HCT116 (cell line): ENCODE measurements at regions not wholly inside any gene's neighbourhood (a gene's known extent, or its start where the extent isn't known, plus 50 kb on each side); places are given as distances from the start of the nearest gene placed in this dataset.

Experiments used
- CTCF ChIP-seq, 3 experiments: fragments of 200-600 bp in 1 of 3; sonication (generic) in 1 of 3; IDR thresholded peaks in 2 of 3; conservative IDR thresholded peaks in 1 of 3; 2 replicates each; pipeline ENCODE4 v1.5.1; 2012 to 2017; ENCODE audit warnings: low read depth in 2 of 3, low read length in 2 of 3, antibody characterized with exemption in 1 of 3, borderline replicate concordance in 1 of 3, control low read depth in 1 of 3, mild to moderate bottlenecking in 1 of 3, mixed read lengths in 1 of 3, mixed run types in 1 of 3, moderate library complexity in 1 of 3; ENCODE audit not compliant: insufficient read depth in 1 of 3
- EZH2 ChIP-seq: fragments of 200-600 bp; sonication (generic); IDR thresholded peaks from 2 replicates; pipeline ENCODE4 v1.6.1; 2017; ENCODE audit warnings: antibody characterized with exemption, mixed run types
- MAX ChIP-seq: IDR thresholded peaks from 2 replicates; pipeline ENCODE4 v1.6.1; 2012
- POLR2A ChIP-seq: IDR thresholded peaks from 2 replicates; pipeline ENCODE4 v1.7.0; 2011; ENCODE audit warnings: borderline replicate concordance; ENCODE audit not compliant: insufficient read depth, insufficient read length; ENCODE audit errors: extremely low read depth
- POLR2AphosphoS5 ChIP-seq: IDR thresholded peaks from 2 replicates; pipeline ENCODE4 v1.6.1; 2011; ENCODE audit warnings: mild to moderate bottlenecking, low read depth, low read length, moderate library complexity
- RAD21 ChIP-seq: IDR thresholded peaks from 2 replicates; pipeline ENCODE4 v1.6.1; 2012; ENCODE audit warnings: low read depth, mild to moderate bottlenecking
- REST ChIP-seq: IDR thresholded peaks from 2 replicates; pipeline ENCODE4 v1.6.1; 2012; ENCODE audit warnings: low read depth
- SIN3A ChIP-seq: IDR thresholded peaks from 2 replicates; pipeline ENCODE4 v1.6.1; 2012; ENCODE audit warnings: low read depth
- YY1 ChIP-seq: IDR thresholded peaks from 2 replicates; pipeline ENCODE4 v1.6.1; 2011; ENCODE audit warnings: low read length, low read depth, moderate library complexity, mild to moderate bottlenecking; ENCODE audit not compliant: insufficient replicate concordance; ENCODE audit errors: extremely low read depth
- ZFX ChIP-seq: fragments of 450-650 bp; IDR thresholded peaks from 2 replicates; pipeline ENCODE4 v1.6.1; 2017

- TF ChIP-seq REST = no peak
- TF ChIP-seq YY1 = no peak
- TF ChIP-seq POLR2AphosphoS5 = no peak
- no peak for TF ChIP-seq RAD21
- TF ChIP-seq CTCF (IDR thresholded peaks at IDR 0.05 in 2 of 3, conservative IDR thresholded peaks at IDR 0.05 in 1 of 3; ENCODE audit: borderline replicate concordance in 1 of 3, insufficient read depth in 1 of 3, low read depth in 2 of 3, low read length in 2 of 3) = no peak
- no peak for TF ChIP-seq POLR2A
- no peak for TF ChIP-seq EZH2
- TF ChIP-seq ZFX = no peak
- no peak for TF ChIP-seq MAX
- no peak for TF ChIP-seq SIN3A
Observed at GRCh38 chr6:120290964-120291363, 941.4 kb upstream of the MAN1A1 start.
